UCSD-AML1 (cell line): ENCODE measurements at regions not wholly inside any gene's neighbourhood (a gene's known extent, or its start where the extent isn't known, plus 50 kb on each side); places are given as distances from the start of the nearest gene placed in this dataset.
"Not testable (repeated sequence)": the region's sequence is repeated elsewhere in the genome, so short reads cannot be mapped to it uniquely, and the experiment has no call there.

ENCODE experiments used
- DNase-seq: peaks from one replicate; lab custom pipeline; 2025; ENCODE audit not compliant: unreplicated experiment; lab: John Stamatoyannopoulos, UW

DNA sequence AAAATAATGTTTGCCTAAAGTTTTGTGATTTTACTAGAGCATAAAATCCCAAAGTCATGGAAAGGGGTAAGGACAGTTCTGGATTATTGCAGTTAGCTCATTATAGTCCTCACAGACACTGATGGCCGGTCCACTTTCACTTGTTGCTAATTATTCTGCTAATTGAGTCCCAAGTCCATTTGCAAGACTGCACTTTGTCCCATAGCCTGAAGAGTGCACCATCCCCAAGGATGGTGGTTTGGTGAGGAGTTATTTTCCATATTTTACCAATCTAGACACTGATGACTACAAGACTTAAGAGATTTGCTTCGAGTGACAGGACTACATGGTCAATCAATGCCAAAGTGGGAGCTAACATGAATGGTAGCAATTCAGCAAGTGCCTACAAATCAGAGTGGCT lies 181.8 kb upstream of the CACNA2D1 start:
- DNase-seq: no peak

DNA sequence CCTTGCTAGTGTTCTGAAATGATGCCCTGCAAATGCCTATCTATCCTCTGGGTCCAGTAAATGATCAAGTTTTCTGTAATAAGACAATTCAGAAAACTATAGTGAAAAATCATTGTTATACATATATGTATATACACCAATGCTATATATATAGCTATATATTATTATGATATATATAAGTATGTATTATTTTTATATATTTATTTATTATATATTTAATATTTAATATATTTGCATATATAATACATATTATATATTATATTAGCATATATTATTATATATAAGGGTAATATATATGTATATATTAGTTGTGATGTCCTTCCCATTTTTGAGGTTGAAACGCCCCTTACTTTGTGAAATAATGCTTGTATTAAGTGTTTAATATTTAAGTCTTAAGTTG lies 181.4 kb upstream of the CACNA2D1 start:
- no peak for DNase-seq

DNA sequence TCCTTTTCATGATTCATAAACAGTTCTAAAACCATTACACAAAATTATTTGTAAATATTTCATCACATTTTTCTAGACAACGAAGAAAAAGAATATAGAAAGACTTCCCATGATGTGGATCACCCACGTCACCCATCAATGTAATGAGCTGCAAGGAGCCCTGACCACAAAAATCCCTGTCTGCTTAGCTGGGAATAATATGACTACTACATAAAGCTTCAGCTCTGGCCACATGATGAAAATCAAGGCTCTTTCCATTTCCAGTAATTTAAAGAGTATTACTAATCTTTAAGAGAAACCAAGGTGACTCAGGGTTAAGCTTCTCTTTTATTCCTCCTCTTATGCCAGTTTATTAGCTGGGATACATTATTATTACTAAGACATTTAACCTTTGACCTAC lies 180.8 kb upstream of the CACNA2D1 start:
- no peak for DNase-seq

DNA sequence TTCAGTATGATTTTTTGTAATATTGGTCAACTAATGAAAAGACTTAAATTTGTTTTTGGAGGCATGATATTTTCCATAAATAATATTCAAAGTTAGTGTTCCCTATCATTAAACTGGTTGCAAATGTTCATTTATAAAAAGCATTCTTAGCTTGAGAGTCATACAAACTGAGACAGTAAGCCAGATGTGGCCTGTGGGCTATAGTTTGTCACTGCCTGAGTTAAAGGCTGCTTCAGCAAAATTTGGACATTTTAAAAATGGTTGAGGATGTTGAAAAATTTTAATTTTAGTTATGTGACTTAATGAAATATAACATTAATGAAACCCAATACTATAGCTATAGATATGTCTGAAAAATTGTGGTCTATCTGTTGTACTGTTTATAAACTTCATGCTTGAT lies 180.2 kb upstream of the CACNA2D1 start:
- no peak for DNase-seq

DNA sequence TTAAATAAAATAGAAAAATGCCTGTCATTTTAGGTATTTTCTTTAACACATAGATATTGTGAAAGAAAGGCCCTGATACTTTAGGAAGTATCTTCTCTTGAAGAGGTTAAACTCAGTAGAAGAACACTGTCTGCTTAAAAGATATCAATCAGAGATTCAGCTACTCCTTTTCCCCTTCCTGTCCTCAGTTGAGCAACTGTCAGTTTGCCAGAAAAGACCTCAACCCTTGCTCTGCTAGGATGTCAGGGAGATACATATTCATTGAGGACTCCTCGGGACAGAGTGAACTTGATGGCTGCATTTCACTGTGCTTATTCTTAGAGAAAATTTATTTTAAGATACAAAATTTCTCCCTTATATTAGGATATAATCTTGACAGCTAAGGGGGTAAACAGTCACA lies 173.6 kb upstream of the CACNA2D1 start:
- no peak for DNase-seq

DNA sequence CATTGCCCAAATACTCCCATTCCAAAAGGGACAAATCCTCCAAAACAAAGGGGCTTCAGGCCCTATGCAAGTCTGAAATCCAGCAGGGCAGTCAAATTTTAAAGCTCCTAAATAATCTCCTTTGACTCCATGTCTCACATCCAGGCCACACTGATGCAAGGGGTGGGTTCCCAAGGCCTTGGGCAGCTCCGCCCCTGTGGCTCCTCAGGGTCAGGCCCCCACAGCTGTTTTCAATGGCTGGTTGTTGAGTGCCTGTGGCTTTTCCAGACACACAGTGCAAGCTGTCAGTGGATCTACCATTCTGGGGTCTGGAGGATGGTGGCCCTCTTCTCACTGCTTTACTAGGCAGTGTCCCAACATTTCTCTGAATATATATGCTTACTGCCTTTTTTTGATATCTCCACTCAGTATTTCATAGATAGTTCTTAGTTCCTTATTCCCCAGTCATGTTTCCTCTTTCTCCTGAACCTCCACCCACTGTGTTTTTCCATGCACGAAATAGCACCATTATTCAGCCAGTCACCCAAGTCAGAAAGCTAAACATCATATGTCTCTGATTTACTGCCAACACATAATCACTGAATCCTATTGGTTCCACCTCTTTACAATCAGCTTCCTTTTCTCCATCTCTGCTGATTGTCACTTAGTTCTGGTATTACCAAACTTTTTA lies 172.6 kb upstream of the CACNA2D1 start:
- DNase-seq: no peak

DNA sequence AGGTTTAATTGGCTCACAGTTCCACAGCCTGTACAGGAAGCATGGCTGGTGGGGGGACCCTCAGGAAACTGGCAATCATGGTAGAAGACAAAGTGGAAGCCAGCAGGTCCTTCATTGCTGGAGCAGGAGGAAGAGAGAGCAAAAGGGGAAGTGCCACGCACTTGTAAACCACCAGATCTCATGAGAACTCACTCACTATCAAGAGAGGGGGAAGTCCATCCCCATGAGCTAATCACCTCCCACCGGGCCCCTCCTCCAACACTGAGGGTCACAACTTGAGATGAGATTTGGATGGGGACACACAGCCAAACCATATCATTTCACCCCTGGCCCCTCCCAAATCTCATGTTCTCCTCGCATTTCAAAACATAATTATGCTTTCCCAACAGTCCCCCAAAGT lies 171.9 kb upstream of the CACNA2D1 start:
- DNase-seq: peak; percentile 24

DNA sequence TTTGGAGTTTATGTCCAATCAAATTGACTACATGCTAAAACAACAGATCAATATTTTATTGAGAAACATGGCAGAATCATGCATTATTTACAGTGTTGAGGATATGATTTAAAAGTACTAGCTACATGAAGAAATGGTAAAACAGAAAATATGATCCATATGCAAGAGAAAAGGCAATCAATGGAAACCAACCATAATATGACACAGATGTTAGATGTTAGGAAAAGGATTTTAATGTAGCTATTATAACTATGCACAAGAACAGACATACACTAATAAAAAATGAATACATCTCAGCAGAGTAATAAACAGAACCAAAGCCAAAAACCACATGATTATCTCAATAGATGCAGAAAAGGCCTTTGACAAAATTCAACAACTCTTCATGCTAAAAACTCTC lies 166.2 kb upstream of the CACNA2D1 start:
- no peak for DNase-seq

DNA sequence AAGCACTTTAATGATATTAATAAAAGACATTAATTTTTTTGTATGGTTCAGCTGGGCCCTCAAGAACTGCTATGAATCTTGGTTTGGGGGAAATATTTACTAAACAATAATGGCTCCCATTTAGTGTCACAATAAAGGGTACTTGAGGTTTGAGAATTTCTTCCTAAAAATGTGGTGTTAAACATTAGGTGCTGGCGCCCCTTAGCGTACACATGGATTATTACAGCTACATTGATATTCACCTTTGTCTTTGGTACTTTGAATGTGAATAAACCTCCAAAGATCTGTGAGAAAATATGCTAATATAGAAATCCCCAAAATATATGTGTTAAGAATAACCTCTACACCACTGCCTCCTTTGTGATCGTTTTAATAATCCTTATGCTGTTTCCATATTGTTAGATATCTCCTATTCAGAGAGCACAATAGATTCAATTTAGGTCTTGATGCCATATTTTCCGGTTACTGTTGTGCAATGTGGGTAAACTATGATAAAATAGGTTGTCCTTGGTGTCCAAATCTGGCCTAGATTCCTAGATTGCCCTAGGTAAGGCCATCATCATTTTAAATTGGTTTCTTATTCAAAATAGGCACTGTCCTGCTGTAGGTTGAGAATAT lies 161.8 kb upstream of the CACNA2D1 start:
- DNase-seq: no peak

DNA sequence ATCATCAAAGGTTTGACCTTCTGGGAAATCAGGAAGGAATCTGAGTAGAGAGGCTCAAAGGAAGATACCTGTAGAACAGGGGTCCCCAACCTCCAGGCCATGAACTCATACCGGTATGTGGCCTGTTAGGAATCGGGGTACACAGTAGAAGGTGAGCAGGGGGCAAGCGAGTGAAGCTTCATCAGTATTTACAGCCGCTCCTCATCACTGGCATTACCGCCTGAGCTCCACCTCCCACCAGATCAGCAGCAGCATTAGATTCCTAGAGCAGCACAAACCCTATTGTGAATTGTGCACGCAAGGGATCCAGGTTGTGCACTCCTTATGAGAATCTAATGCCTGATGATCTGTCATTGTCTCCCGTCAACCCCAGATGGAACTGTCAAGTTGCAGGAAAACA lies 158.5 kb upstream of the CACNA2D1 start:
- no peak for DNase-seq

DNA sequence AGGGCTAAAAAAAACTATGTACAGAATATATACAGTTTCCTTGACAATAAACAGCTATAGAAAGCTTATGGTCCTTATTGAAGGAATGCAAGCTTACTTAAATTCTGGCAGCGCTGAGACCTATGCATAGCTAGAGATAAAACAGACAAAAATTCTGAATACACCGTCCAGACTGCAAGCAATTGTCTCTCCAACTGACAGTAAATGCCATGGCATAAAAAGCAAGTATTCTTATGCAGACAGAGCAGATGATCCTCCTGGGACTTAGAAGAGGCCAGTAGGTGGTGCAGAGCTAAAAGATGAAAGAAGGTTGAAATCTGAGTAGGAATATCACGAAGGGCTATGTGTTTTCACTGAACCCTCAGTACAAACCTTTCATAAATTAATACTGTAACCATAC lies 157.0 kb upstream of the CACNA2D1 start:
- no peak for DNase-seq

DNA sequence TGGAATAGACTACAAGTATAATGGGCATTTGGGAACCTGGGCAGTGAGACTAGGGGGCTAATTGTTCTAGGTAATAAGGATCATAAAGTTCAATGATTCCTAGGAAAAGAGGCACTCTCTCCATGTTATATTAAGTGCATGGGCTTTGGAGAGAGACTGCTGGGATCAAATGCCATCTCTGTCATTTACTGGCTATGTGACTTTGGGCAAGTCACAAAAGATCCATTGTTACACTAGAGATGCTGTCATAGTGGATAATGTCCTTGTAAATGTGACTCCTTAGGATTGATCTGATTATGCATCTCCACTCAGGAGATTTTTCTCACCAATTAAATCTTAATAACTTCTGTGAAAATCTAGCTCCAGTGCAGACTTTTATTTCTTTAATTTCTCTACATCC lies 156.3 kb upstream of the CACNA2D1 start:
- DNase-seq: no peak

DNA sequence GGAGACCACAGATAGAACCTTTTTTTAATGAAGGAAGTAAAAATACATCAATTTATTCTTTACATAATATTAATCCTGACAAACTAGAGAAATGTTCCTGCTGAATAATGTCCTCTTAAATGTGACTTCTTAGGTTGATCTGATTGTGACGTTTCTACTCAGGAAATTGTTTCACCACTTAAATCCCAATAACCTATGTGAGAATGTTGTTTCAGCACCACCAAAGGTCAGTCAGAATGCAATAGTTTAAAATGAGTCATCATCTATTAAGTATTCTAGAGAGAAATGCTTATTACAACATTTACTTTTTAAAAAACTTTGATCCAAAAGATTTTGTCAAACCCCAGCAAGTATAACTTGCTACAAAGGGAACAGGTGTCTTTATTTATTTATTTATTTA lies 155.4 kb upstream of the CACNA2D1 start:
- DNase-seq: no peak

DNA sequence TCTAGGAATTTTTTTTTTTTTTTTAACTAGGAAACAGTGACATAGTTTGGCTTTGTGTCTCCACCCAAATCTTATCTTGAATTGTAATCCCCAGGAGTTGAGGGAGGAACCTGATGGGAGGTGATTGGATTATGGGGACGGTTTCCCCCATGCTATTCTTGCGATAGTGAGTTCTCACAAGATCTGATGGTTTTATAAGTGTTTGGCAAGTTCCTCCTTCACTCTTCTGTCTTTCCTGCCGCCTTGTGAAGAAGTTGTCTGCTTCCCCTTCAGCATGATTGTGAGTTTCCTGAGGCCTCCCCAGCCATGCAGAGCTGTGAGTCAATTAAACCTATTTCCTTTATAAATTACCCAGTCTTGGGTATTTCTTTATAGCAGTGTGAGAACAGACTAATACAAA lies 152.2 kb upstream of the CACNA2D1 start:
- peak; percentile 11 for DNase-seq

DNA sequence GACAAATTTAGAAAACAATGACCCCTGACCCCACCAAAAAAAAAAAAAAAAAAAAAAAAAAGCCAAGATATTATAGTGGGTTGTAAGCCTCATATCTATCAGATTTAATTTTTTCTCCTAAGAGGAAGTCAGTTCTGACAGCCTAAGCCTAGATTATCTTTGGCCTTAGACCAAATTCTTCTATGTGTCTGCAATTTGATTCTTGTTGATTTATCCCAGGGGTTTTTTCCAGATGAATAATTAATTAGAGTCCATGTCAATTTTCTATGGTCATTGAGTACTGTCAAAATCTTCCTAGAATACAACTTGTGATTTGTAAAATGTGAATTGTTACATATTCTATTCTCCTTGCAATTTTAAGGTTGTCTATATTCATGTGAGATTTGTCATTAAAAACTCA lies 151.6 kb upstream of the CACNA2D1 start:
- no peak for DNase-seq

DNA sequence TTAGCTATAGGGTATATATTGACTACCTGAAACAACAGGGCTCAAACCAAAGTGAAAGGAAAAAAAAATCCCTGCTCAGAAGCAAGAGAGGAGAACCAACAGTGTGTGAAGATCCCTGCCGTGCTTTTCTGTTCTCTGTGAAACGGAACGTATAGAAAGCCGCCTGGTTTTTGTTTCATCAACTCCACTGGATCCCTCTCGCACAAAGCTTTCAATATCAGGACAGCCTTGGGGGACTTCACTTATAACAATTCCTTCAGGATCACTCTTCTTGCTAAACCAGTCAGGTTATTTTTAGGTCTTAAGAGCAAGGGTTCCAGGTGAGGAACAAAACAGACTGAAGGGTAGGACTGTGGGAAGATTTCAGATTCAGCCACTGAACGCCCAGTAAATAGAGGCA lies 151.1 kb upstream of the CACNA2D1 start:
- no peak for DNase-seq

DNA sequence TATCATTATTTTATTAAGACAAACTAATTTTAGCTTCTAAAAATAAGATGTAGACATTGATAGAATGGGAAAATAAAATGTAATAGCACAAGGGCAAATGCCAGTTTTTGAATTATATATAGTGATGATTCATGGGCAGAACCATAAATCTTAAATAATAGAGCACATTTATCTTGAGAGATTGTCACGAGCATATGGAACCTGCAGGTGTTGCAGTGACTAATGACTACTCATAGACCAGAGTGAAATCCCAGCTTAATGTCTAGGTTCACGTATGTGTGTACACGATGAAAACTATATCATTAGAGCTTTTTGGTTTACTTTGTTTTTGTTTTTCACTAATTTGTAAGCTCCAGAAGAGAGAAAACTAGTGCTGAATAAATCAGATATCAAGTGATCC lies 150.2 kb upstream of the CACNA2D1 start:
- no peak for DNase-seq

DNA sequence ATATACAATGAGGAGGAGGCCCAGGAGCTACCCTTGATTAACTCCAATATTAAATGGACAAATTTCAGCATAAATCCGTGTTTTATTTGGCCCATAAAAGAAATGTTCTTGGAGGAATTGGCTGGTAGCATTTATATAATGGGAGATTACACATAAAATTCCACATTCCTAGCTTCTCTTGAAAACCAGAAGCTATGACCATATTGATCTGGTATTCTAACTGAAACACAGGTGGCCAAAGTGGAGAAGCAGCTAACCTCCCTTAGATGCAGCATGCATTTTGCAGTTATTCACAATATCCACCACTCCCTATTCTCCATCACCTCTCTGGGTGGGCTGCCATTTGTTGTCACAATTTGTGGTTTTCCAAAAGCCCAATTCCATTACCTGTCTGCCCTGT lies 148.8 kb upstream of the CACNA2D1 start:
- DNase-seq: no peak

DNA sequence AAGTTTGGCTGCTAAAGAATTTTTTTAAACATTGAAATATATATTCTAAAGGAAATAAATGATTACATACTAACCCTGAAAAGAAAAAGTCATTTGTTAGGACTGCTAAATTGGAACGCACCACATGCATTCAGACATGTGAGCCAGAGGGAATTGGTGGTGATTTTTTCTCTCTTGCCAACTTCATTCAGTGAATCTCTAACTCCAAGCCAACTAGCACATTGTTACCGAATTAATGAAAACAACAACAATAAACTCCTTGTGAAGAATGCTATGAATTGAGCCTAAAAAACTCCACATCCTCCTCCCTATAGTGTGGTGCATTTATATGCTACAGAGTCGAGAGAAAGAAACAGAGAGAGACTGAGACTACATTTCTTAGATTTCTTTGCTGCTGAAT lies 135.5 kb upstream of the CACNA2D1 start:
- no peak for DNase-seq

DNA sequence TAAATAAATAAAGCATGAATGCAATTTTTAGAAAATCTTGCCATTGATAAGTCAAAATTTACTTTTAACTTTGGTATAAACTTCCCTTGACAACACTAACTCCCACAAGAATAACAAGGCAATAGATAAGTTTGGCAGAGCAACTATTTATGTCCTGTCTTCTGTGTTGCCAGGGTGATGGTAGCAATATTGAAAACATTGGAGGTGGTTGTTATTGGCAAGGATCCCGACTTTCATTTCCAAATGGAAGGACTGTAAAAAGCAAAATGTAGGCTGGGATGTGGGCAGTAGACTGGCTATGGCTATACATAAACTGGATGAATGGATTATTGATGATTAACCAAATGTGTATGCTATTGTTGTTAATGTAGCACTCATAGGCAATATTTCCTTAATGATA lies 134.9 kb upstream of the CACNA2D1 start:
- no peak for DNase-seq

DNA sequence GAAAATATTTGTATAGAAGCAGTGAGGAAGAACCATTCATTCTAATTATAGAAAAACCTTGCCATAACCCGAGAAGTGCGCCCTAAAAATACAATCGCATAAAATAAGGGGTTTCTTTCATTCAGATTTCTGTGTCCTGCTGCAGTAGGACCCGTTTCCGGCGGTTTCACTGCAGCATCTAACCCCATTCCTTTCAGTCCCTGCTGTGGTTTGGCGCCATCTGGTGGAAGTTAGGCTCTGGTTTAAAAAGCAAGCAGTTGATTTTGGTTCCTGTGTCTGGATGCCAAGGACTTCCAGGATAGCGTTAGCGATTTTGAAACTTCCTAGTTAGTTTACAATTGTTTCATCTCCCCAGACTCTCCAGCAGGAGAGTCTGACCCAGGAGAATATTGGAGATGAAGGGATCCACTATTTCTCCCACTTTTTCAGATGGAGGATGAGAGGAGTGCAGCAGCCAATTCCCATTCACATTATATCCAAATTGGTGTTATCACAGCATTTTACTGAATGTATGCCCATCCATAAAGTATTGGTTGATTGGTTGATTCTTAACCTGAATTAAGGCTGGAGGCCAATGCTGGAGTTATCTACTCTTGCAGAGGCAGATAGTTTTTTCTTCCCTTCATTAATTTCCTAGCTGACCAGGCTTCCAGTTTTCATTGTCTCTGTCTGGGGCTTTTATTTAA lies 128.8 kb upstream of the CACNA2D1 start:
- peak; percentile 38 for DNase-seq

DNA sequence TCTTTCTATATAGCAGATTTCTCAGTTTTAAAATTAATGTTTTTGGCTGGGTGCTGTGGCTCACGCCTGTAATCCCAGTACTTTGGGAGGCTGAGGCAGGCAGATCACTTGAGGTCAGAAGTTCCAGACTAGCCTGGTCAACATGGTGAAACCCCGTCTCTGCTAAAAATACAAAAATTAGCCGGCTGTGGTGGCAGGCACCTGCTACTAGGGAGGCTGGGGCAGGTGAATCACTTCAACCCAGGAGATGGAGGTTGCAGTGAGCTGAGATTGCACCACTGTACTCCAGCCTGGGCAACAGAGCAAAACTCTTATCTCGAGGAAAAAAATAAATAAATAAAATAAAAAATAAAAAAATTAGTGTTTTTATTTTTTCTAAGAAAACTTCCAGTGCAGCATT lies 127.5 kb upstream of the CACNA2D1 start:
- DNase-seq: not testable (repeated sequence)

DNA sequence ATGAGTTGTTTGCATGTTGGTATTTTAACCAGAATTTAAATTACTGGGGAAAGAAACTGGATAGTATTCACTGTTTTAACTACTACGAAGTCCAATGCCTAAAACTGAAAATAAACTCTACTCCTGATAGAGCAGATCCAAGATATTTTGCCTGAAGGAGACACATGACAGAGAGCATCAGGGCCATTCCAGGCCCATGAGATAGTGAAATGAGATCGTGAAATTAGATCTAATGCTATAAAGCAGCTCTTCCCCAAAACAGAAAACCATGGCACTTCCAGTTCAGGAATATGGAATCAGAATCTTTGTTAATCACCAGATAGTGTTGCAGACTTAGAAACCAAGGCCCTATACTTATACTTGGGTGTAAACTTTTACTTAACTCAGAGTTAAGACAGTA lies 124.3 kb upstream of the CACNA2D1 start:
- no peak for DNase-seq
